Right atrium auricular region (tissue), 2 donors: ENCODE measurements at regions not wholly inside any gene's neighbourhood (a gene's known extent, or its start where the extent isn't known, plus 50 kb on each side); places are given as distances from the start of the nearest gene placed in this dataset.
"Not testable (repeated sequence)": the region's sequence is repeated elsewhere in the genome, so short reads cannot be mapped to it uniquely, and the experiment has no call there.

ENCODE experiments used
- DNase-seq: peaks from one replicate; pipeline ENCODE4 v3.0.0-alpha.2; 2019; ENCODE audit warnings: low spot score
- H3K27ac ChIP-seq, 2 donors: fragments of 200-600 bp; sonication (generic); 1 replicate in 1 of 2; 2 replicates in 1 of 2; pipeline ENCODE4 v1.5.1; 2016 to 2019
- H3K27me3 ChIP-seq, 2 donors: fragments of 200-600 bp; sonication (generic); one replicate each; pipeline versions ENCODE4 v1.5.1 to v1.6.0; 2017 to 2019
- H3K36me3 ChIP-seq: fragments of 200-600 bp; sonication (generic); one replicate; pipeline ENCODE4 v1.5.1; 2016
- H3K4me1 ChIP-seq, 2 donors: fragments of 200-600 bp; sonication (generic); one replicate each; pipeline versions ENCODE4 v1.5.1 to v1.6.0; 2017 to 2019
- H3K4me3 ChIP-seq, 2 donors: fragments of 200-600 bp; sonication (generic); 1 replicate in 1 of 2; 2 replicates in 1 of 2; pipeline ENCODE4 v1.5.1; 2017 to 2019; ENCODE audit warnings: mild to moderate bottlenecking in 1 of 2, moderate library complexity in 1 of 2
- H3K9me3 ChIP-seq, 2 donors: fragments of 200-600 bp; sonication (generic); one replicate each; pipeline ENCODE4 v1.5.1; 2019
- TF ChIP-seq, protein P1 (sequence below), 2 donors: fragments of 200-600 bp; sonication (generic); IDR thresholded peaks; one replicate each; pipeline ENCODE4 v1.5.1; 2019; ENCODE audit warnings: antibody characterized with exemption in 2 of 2

GRCh38 chr22:23494930-23495266 is 85.2 kb downstream of the IGLL1 start:
- no peak overlapping the region for H3K4me3 ChIP-seq
- no peaks in the 10 kb centered on the region for H3K27me3 ChIP-seq
- H3K36me3 ChIP-seq = no peaks in the 10 kb centered on the region
- H3K9me3 ChIP-seq = no peaks in the 10 kb centered on the region
- no peak for DNase-seq
- H3K27ac ChIP-seq = no peak overlapping the region
- TF ChIP-seq, protein P1, sequence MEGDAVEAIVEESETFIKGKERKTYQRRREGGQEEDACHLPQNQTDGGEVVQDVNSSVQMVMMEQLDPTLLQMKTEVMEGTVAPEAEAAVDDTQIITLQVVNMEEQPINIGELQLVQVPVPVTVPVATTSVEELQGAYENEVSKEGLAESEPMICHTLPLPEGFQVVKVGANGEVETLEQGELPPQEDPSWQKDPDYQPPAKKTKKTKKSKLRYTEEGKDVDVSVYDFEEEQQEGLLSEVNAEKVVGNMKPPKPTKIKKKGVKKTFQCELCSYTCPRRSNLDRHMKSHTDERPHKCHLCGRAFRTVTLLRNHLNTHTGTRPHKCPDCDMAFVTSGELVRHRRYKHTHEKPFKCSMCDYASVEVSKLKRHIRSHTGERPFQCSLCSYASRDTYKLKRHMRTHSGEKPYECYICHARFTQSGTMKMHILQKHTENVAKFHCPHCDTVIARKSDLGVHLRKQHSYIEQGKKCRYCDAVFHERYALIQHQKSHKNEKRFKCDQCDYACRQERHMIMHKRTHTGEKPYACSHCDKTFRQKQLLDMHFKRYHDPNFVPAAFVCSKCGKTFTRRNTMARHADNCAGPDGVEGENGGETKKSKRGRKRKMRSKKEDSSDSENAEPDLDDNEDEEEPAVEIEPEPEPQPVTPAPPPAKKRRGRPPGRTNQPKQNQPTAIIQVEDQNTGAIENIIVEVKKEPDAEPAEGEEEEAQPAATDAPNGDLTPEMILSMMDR (IDR thresholded peaks at IDR 0.05) = no peak
- no peaks in the 10 kb centered on the region for H3K4me1 ChIP-seq

GRCh38 chr22:23485490-23485889 is 94.6 kb downstream of the IGLL1 start:
- Histone ChIP-seq H3K4me1 (no peaks in the 10 kb centered on the region), H3K27me3 (no peaks in the 10 kb centered on the region), H3K27ac (no peak overlapping the region), H3K9me3 (no peaks in the 10 kb centered on the region), H3K36me3 (no peaks in the 10 kb centered on the region), H3K4me3 (no peak overlapping the region)
- TF ChIP-seq, protein P1 (IDR thresholded peaks at IDR 0.05) = no peak
- DNase-seq = no peak

DNA sequence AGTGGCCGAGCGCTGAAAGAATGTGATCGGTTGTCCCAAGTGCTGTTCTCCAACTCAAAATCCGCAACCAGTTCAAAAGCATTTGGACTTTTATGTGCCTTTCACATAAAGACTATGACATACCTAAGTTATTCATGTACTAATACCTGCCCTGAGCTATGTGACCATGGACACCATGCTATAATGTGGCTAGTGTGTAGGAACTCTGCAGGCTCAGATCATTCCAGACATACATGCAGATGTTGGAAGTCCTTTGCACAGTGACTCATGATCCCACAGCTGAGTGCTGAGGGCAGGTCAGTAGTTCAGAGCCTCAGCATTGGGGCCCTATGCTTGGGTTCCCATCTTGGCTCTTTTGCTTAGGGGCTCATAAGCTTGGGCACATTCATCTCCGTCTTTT is 95.4 kb downstream of the IGLL1 start:
- DNase-seq = no peak
- Histone ChIP-seq H3K4me3 (no peak overlapping the region), H3K36me3 (no peaks in the 10 kb centered on the region), H3K9me3 (no peaks in the 10 kb centered on the region), H3K27ac (no peak overlapping the region), H3K27me3 (no peaks in the 10 kb centered on the region), H3K4me1 (no peaks in the 10 kb centered on the region)
- TF ChIP-seq, protein P1 (IDR thresholded peaks at IDR 0.05) = no peak

- no peaks in the 10 kb centered on the region for H3K27me3 ChIP-seq
- TF ChIP-seq, protein P1 (IDR thresholded peaks at IDR 0.05) = no peak
- no peaks in the 10 kb centered on the region for H3K9me3 ChIP-seq
- H3K4me3 ChIP-seq = no peak overlapping the region
- no peaks in the 10 kb centered on the region for H3K36me3 ChIP-seq
- no peak overlapping the region for H3K27ac ChIP-seq
- DNase-seq = no peak
- H3K4me1 ChIP-seq = no peaks in the 10 kb centered on the region
Measured at GRCh38 chr22:23481369-23481768, 98.7 kb downstream of the IGLL1 start.

DNA sequence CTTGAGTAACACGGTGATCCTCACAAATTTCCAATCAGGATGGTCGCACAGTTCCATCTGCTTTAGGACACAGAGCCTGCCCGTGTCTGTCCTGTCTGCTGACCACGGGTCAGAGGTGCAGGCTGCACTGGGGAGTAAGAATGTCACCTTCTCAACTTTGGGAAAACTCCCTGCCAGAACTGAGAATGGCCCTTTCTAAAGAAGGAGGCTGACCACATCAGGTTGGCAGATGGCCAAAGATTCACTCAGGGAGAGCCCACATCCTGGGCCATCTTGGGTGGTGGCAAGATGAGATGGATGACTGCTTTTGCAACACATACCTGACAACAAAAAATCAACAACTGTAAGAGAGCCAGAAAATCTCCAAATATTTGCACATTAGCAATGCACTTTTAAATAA is 101.9 kb downstream of the IGLL1 start:
- Histone ChIP-seq H3K4me3 (no peak overlapping the region), H3K9me3 (no peaks in the 10 kb centered on the region), H3K4me1 (no peaks in the 10 kb centered on the region), H3K36me3 (no peaks in the 10 kb centered on the region), H3K27me3 (no peaks in the 10 kb centered on the region), H3K27ac (no peak overlapping the region)
- TF ChIP-seq, protein P1 (IDR thresholded peaks at IDR 0.05) = no peak
- DNase-seq = no peak

DNA sequence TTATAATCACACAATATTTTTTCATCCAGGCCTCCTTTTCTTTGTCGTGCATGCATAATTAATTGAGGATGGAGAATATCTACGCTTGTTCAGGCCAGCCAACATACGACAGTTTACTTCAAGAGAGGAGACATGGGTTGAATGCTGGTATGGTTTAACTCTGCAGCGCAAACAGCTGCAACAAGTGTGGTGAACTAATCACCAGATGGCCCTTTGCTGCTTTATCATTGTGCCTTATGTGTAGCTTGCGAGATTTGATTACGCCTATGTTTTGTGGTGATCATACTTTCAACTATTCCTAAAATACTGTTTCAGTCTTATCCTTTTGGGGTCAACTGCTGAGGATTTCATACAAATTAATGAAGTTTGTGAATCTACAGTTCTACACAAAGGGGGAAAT is 105.6 kb downstream of the IGLL1 start:
- not testable (repeated sequence) for H3K27me3 ChIP-seq, DNase-seq, H3K27ac ChIP-seq, H3K36me3 ChIP-seq, H3K4me1 ChIP-seq, H3K4me3 ChIP-seq, H3K9me3 ChIP-seq
